ENCODE measurements at regions not wholly inside any gene's neighbourhood (a gene's known extent, or its start where the extent isn't known, plus 50 kb on each side); places are given as distances from the start of the nearest gene placed in this dataset.

DNA sequence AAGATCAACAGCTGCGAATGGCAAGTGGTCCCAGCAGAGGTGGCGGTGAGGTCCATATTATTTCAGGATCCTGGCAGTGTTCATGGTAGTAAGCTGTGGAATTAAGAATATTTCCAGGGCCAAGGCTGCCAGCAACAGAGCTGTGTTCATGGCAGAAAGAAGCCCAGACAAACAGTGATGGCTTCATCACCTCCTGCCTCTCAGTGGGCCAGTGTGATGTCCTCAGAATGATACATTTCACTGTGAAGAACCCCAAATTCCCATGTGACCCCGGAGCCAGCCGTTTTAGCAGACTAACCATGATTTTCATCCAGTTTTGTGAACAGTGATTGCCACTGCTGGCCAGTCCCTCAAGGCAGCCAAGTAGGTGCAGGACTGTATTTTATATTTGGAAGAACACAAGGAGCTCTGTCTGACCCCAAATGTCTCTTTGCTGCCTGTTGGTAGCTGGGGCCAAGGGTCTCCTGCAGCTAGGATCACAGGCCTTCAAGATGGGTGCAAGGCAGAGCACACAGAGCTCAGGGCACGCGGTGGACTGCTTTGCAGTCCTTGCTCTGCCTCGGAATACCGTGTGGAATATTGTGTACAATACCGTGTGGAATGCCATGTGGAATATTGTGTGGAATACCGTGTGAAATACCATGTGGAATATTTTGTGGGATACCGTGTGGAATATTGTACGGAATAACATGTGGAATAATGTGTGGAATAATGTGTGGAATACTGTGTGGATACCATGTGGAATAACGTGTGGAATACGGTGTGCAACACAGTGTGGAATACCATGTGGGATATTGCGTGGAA is 132.3 kb upstream of the CHST15 start:
- peak; percentile 66 for DNase-seq

DNA sequence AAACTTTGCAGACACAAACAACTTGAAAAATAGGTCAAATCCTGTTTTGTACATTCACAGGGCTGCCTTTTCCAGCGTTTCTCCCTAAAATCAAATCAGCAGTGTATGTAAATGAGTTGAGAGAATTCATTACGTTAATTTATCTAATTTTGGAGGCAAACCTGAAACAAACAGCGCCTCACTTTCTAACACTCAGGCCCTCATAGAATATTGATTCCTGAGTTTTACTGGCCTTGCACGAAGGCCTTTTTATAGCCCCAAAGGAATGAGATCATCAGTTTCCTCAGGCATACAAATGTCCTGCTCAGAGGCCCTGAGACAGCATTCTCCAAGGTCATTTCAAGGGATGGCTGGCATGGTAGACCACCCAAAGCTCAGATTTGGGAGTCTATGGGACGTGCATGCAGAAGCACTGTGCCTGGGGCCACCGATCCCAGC is 131.7 kb upstream of the CHST15 start:
- DNase-seq: no peak

DNA sequence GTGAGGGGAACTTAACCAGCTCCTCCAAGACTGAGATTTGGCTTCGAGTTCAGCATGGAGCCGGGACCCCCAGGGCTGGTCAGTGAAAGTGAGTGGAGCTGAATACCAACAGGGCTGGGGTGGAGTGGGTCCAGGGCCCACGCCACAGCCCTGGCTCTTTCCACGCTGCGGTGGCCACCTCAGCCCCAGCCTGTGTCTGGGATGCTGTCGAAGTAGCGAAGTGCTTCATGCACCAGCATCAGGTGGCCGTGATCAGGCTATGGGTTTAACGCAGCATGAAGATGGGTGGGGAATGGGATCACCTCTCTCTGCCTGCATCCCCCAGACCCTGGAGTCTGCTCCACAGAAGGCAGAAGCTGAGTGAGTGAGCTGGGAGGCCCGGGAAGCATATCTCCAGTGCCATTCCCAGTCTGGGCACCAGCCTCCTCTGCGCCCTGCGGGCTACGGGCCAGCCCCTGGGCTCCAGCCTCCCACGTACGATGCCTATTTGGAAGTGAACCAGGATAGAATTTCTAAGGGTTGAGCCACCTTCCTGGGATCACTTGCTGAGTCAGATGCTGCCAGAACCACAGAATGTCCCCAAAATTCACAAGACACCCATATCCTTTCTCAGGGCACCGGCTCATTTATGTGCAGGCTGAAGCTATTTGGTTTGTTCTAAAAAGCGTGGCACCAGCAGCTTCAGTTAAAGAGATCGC is 131.1 kb upstream of the CHST15 start:
- no peak for DNase-seq

DNA sequence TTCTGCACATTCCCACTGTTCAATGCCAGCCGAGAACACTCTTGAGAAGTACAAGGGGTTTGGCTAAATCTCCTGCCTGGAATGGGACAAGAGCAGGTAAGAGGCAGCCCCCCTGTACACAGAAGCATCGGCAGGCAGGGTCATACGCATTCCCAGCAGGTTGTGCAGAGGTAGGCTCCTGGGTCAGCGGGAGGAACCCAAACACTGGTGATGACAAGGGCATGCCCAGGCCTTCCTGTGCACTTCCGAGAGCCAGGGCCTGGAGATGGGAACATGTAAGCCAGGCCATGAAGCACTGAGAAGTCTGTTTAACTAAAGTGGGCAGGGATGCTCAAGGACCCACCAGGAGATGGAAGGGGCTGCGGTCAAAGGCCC is 130.3 kb upstream of the CHST15 start:
- DNase-seq: no peak

GRCh38 chr10:124222988-124223710 is 129.8 kb upstream of the CHST15 start:
- DNase-seq: no peak

DNA sequence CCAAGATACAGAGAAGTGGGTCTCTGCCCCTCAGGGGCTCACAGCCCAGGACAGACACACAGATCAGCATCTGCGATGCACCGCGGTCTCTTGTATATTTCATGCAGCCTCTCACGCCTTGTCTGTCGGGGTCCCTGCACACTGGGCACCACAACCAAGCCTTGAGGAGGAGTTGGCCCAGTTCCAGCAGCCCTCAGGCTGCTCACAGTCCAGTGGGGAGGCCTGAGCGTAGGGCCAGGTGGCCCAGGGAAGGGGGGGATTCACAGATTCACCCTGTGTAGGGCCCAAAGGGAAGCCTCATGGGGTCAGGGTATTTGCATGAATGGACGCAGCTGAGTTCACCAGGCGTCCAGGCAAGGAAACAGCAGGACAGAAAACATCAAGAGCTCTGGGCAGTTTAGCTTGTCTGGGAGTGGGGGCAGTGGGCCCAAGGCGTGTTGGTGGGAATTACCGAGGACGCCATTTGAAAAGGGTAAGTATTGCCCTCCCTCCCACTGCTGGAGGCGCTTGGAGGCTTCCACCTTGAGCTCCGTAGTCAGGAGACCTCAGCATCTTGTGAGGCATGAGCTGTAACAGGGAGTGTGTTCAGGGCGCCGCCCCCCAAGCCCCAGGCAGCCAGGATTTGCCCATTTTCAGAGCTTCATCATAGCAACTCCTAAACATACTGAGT is 129.1 kb upstream of the CHST15 start:
- no peak for DNase-seq

DNA sequence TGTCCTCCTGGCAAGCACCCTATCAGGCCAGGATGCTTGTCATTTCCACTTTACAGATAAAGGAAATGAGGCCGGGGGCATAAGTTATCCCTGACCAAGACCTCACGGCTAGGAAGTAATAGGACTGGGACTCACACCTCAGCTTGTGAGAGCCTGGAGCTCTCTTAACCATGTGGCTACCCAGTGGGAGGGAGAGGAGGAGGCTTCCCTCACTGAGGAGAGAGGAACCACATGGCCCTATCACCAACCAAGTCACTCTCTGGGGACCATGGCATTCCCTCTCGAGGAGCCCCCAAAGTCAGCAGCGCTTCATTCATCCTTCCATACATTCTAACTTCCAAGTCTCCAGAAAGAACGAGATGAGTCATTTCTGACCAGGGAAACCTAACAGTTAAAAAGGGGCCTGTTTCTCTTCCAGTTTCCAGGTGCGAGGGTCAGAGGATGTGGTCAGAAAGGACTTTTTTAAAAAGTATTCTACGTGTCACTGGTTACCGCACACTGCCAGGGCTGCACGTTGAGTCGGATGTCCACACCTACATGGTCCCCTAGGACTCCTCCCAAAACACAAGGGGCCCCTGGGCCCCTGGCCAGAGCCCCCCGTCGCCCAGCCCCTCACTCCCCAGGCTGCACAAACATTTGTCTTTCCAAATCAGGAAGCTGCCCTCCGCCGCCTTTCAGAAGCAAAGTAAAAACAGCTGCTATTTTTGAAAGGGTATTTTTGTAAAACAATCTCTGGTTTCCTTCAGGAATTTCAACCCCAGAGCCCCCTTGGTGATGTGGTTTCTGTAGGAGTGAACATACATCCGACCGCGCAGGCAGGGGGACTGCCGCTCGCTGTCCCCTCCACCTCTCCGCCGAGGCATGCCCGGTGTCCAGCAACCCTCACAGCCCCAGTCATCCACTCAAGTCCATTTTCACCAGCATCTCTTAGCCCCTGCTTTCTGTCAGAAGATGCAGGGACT is 128.2 kb upstream of the CHST15 start:
- DNase-seq: peak; percentile 72

GRCh38 chr10:124220971-124221355 is 127.6 kb upstream of the CHST15 start:
- DNase-seq: no peak

DNA sequence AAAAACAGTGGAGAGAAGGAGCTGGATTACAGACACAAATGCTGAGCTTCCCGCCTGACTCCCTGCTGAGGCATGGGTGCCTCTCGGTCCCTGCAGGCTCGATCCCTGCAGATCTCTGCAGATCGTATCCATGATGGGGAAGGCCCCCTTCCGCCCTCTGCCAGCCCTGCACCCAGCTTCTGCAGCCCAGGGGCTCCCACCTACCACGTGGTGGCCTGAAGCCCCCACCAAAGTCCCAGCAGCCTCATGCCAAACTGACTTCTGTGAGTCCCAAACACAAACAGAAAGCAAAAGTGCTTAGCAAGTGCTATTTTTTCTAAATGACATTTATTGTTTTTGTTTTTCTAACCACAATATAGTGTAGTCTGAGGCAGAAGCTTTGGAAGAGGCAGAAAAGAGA is 127.1 kb upstream of the CHST15 start:
- no peak for DNase-seq

DNA sequence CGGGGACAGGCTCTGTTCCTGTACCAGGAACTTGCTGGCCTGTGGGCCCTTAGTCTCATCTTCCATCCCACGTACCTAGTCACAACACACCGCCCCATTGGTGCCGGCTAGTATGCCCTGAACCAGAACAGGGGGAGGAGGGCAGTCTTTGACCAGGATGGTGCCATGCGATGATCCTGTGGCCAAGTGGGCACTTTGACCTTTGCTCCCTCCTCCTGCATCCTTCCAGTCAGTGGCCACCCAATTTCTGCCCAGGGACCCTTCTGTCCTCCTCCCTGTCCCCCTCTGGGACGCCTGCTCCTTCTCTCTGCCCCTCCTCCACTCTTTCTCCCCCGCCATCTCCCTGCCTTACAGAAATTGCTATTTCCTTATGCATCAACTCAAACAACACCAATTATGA is 126.3 kb upstream of the CHST15 start:
- DNase-seq: no peak

- DNase-seq: no peak
Measured at GRCh38 chr10:124219062-124219461, 125.7 kb upstream of the CHST15 start.

GRCh38 chr10:124217906-124218804 is 124.8 kb upstream of the CHST15 start:
- DNase-seq: no peak

GRCh38 chr10:124217031-124217430 is 123.6 kb upstream of the CHST15 start:
- no peak for DNase-seq

DNA sequence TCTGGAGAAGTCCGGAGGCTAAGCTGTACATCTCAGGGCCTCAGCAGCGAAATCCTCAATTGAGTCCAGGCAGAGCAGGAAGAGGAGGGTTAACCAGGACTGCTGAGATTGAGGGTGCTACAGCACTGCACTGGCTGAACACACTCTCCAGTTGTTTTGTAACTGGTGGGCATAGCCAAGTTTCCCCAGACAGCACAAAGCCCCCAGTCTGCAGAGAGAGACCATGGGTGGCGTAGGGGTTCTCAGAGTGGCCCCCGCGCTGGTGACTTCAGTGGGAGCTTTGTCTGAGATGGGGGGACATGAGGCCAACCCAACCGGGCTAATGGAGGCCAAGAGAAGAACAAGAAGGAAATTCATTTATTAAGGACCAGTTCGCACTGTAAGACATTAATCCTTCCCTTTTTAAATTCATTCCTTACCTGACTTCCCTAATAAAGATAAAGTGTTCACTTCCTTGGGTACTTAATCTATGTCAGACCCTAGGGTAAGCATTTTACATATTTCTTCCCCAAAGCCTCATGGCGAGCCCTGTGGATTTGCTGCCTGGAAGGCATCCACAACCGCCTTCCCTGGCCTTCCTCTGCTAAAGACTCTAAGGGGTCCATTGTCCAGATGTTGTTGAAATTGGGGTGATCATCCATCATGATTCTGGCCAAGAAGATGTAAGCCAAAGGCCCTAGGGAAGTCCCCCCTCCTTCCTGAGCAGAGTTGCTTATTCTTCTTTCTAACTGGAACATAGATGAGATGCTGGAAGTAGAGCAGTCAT is 121.4 kb upstream of the CHST15 start:
- no peak for DNase-seq

DNA sequence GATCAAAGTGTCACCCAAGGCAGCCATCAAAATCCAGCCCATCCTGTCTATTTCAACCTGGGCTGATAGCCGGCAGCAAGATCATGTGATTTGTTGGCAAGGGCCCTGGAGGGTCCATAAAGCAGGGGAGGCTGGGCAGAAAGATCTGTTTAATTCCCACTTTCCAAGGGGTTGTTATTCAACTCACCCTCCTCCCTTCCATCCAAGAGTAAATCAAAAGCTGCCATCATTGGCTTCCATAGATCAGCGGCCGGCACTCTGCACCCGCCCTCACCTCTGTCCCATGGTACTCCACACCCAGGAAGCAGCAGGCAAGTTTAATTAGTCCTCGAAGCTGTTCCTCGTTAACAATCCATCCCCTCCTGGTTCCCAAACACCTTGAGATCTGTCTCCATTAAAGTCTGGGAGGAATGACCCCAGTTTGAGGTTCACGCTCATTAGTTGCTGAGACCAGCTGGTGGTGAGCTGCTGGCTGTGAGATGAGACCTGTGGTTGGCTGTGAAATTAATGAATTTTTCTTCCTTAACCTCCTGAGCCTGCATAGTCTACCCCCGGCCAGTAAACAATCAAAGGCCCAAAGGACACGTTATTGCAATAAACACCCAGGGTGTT is 120.6 kb upstream of the CHST15 start:
- DNase-seq: no peak

DNA sequence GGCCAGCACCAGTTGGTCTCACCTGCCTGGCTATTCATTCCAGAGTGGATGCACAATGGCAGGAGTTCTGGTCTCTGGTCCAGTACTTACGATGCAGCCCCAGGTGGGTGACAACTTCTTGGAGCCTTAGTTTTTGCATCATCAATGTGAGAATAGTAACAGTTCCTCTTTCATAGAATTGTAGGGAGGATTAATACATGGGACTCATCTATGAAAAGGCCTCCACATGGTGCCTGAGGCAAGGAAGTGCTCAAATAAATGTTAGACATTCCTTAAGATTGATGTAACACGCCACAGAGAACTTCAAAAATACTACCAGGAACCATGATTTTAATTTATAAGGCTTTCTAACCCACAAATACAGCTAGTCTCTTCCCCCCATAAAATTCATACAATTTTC is 120.1 kb upstream of the CHST15 start:
- no peak for DNase-seq

GRCh38 chr10:124212702-124213101 is 119.3 kb upstream of the CHST15 start:
- DNase-seq: no peak

GRCh38 chr10:124211921-124212320 is 118.5 kb upstream of the CHST15 start:
- no peak for DNase-seq

DNA sequence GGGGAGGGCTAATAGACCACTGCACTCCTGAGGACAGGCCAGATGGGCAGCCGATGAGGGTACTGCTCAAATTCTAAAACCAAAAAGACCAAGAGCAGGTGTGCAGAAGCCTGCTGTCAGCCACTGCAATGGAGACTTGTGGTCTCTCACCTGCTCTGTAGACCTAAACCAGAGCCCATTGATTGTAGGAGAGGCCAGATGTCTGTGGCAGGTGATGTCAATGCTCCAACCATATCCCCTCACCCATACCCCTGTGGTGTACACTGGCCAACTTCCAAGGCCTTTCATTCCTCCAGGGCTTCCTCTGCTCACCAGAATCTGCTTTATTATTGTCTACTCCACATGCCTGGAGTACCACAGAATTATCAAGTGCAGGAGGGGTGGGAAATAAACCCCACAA is 116.9 kb upstream of the CHST15 start:
- peak; percentile 88 for DNase-seq

DNA sequence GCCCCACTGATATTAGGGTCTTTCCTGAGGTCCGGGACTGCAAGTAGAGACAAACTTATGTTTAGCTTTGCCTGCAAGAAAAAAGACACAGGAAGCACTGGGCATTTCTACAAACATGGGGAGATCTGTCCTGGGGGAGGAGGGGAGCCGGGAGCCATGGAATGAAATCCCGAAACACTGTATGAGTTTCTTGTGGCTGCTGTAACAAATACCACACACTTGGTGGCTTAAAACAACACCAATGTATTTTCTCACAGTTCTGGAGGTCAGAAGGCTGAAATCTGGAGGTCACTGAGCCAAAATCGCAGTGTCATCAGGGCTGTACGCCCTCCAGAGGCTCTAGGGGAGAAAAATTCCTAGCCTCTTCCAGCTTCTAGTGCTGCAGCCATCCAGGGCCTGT is 114.0 kb upstream of the CHST15 start:
- DNase-seq: no peak
